NOMO-1 treated with DMSO at 0.1 percent for 48 hours (cell line): ENCODE measurements at regions not wholly inside any gene's neighbourhood (a gene's known extent, or its start where the extent isn't known, plus 50 kb on each side); places are given as distances from the start of the nearest gene placed in this dataset.
"Not testable (repeated sequence)": the region's sequence is repeated elsewhere in the genome, so short reads cannot be mapped to it uniquely, and the experiment has no call there.

Source experiments
- DNase-seq: peaks from one replicate; lab custom pipeline; 2025; ENCODE audit not compliant: unreplicated experiment; lab: John Stamatoyannopoulos, UW

DNA sequence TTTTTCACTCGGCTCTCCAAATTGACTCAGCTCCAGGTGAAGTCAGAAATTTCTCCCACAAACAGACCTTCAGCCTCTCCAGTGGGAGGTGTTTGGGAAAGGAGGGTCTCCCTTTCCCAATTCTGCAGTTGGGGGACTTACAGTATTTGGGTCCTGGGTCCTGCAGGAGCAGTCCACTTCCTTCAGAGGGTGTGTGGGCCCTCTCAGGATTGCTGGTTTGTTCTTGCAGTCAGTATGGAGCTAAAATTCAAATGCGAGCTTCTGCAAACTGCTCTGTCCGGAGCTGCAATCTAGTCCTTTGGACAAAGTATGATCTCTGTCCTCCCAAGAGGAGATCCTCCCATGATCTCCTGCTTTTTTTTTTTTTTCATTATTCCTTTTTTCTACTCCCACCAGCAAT, 87.9 kb upstream of the MSTN start:
- DNase-seq: no peak

- DNase-seq: no peak
These were observed 87.4 kb upstream of the MSTN start for GRCh38 chr2:190149908-190150307.

DNA sequence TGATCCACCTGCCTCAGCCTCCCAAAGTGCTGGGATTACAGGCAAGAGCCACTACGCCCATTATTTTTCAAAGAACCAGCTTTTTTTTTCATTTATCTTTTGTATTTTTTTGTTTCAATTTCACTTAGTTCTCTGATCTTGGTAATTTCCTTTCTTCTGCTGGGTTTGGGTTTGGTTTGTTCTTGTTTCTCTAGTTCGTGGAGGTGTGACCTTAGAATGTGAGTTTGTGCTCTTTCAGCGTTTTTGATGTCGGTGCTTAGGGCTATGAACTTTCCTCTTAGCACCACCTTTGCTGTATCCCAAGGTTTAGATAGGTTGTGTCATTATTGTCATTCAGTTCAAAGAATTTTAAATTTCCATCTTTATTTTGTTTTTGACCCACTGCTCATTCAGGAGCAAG, 86.7 kb upstream of the MSTN start:
- no peak for DNase-seq

- not testable (repeated sequence) for DNase-seq
These were observed 83.6 kb upstream of the MSTN start for GRCh38 chr2:190146109-190146508.

GRCh38 chr2:190140474-190140873, 77.9 kb upstream of the MSTN start:
- DNase-seq: not testable (repeated sequence)

DNA sequence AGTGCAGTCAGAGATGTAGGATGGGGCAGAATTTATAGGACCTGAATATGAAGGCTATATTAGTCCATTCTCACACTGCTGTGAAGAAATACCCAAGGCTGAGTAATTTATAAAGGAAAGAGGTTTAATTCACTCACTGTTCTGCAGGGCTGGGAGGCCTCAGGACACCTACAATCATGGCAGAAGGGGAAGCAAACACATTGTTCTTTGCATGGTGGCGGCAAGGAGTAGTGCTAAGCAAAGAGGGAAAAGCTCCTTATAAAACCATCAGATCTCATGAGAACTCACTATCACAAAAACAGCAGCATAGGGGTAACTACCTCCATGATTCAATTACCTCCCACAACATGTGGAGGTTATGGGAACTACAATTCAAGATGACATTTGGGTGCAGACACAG, 76.8 kb upstream of the MSTN start:
- DNase-seq: no peak

GRCh38 chr2:190138032-190138431, 75.5 kb upstream of the MSTN start:
- no peak for DNase-seq

DNA sequence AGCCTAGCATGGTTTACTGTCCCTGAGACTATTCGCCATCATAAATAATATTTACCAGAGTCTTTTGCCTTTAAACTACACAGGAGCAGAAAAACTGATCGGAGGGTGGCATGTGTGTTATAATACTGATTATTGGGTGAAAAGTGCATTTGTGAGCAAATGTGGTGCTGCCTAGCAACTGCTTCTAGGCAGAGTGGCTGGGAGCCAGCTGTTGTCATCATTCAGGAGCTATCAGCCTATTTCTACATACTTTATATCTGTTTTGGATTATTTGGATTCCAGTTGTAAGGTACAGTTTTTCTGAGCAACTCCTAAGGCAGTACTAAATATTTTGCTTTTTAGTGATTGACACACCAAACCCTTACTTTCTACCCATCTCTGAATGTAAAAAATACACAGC, 75.0 kb upstream of the MSTN start:
- DNase-seq: no peak

- DNase-seq: no peak
These were observed 74.3 kb upstream of the MSTN start for GRCh38 chr2:190136825-190137224.

DNA sequence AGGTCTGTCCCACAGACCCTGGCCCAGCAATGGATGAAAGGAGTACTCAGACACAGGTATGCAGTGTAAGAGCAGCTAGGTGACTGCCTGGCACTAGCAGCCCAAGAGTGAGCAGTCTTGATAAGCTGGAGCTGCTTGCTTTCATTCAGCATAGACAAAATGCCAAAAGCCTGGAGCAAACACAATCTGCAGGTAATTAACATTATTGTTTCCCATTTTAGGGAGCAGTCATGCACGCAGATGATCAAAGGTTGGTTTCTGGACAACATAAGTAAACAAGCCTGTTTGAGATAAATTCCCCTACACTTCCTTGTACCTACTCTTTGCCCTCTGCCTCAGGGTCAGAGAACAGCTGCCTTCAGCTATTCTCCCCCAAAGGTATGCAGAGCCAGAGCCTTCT, 73.7 kb upstream of the MSTN start:
- DNase-seq: no peak

- DNase-seq: no peak
These were observed 67.1 kb upstream of the MSTN start for GRCh38 chr2:190129421-190130199.

DNA sequence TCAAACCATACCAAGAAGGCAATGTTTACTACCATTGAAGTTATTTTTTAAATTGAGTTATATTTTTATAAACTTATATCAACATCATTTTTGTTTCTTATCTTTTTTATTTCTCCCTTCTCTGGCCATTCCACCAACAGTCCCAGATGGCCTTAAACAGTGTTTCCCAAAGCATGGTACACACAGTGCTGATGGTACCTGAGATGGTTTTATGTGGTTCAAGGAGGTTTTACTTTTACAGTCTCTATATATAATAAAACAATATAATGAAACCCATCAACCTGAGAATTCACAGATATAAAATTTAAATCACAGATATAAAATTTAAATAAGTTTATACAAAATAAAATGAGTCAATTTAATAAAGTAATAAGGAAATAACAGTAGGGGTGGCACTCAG, 65.1 kb upstream of the MSTN start:
- no peak for DNase-seq

DNA sequence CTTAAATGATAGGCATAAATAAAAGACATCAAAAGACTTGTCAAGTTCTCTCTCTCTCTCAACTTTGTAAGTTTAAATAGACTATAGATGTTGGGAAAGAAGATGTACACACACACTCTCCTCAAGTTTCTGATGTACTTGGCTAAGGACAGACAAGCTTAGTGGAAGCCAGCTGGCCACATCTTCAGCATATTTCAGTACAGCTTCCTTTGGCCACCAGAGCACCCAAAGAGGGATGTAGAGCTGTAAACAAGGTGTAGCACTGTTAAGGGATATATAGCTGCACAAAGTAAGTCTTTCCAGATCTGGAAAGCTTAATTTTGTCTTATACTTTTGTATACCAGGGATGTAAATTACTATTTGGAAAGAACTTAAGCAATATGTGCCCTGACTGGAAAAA, 64.3 kb upstream of the MSTN start:
- DNase-seq: no peak

DNA sequence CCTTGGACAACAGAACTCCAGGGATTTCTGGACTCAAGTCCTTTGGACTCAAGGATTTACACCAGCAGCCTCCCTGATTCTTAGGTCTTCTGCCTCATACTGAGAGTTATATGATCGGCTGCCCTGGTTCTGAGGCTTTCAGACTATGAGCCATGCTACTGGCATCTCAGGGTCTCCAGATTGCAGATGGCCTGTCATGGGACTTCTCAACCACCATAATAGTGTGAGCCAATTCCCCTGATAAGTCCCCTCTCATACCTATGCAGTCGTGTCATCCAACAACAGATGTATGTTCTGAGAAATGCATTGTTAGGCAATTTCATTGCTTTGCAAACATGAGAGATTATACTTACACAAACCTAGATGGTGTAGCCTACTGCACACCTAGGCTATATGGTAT, 61.4 kb upstream of the MSTN start:
- no peak for DNase-seq

DNA sequence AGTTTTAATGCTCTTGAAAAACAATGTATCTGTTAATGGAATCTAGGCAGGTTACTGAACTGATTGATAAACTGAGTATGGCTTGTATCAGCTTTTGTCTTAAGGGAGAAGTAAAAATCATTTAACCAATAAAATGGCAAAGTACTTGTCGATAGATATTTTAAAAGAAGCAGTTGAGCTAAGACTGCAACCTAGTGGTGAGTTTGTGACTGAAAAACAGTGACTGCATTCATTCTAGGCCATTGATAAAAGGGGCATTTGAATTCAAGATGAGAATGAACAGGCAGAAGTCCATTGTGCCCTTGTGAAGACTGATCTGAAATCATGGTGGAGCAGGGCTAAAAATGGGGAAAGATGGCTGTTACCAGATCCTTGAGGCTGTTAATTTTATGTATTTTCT, 59.4 kb upstream of the MSTN start:
- DNase-seq: peak; percentile 3

GRCh38 chr2:190121305-190121704, 58.8 kb upstream of the MSTN start:
- DNase-seq: no peak

DNA sequence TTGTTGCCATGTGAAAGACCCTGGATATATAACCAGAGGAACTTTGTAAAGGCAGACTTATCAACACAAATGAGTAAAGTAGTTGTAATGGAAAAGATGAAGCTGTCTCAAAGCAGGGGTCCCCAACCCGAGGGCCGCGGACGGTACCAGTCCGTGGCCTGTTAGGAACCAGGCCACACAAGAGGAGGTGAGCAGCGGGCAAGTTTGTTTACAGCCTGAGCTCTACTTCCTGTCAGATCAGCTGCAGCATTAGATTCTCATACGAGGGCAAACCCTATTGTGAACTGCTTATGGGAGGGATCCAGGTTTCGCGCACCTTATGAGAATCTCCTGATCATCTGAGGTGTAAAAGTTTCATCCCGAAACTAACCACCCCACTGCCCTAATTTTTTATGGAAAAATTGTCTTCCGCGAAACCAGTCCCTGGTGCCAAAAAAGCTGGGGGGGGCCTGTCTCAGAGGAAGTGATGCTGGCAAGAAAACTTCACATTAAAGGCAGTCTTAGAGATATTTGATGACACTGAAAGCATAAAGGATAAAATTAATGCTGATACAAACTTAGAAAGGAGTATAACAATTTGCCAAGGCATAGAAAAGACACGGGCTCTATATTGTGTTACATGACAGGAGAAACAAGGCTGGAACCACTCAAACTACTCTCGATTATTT, 57.5 kb upstream of the MSTN start:
- no peak for DNase-seq

- no peak for DNase-seq
These were observed 56.7 kb upstream of the MSTN start for GRCh38 chr2:190119257-190119656.

- no peak for DNase-seq
These were observed 54.8 kb upstream of the MSTN start for GRCh38 chr2:190117305-190117704.

DNA sequence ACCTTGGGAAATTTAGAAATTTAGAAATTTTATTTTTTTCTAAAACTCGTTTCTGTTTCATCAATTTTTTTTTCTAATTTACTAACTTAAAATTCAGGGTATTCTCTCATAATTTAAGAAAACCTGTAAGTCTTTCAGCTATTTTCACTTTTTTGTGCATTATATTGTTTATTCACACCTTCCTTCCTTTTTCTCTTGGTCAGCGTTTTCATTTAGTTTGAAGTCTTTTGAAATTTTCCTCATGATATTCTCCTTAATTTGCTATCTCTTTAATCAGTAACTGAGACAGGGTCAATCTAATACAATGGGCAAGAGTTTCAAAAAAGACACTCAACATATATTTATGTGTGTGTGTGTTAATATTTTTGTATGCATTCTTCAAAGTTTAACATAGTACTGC, 50.5 kb upstream of the MSTN start:
- no peak for DNase-seq
